Heart left ventricle (tissue), 16 donors: ENCODE measurements at regions not wholly inside any gene's neighbourhood (a gene's known extent, or its start where the extent isn't known, plus 50 kb on each side); places are given as distances from the start of the nearest gene placed in this dataset.

Experiments used
- ATAC-seq, 4 donors: fragments of 200-7000 bp; cut with Tn5 transposase; one replicate each; pipeline ENCODE4 v1.9.1; 2020 to 2022; ENCODE audit warnings: moderate library complexity in 4 of 4, mild to moderate bottlenecking in 3 of 4, moderate number of reproducible peaks in 1 of 4
- DNase-seq, 5 donors: peaks; one replicate each; pipeline ENCODE4 v3.0.0-alpha.2; 2020
- H3K27ac ChIP-seq, 12 donors: fragments of 200-600 bp; sonication (generic) in 4 of 12; one replicate each; pipeline versions ENCODE4 v1.5.0 to v1.8.0; 2016 to 2022; ENCODE audit warnings: mild to moderate bottlenecking in 2 of 12
- H3K27me3 ChIP-seq, 9 donors: fragments of 200-600 bp; sonication (generic) in 2 of 9; one replicate each; pipeline versions ENCODE4 v1.5.1 to v1.8.0; 2016 to 2022; ENCODE audit warnings: mild to moderate bottlenecking in 3 of 9
- H3K36me3 ChIP-seq, 9 donors: fragments of 200-600 bp; sonication (generic) in 2 of 9; one replicate each; pipeline versions ENCODE4 v1.5.0 to v1.8.0; 2018 to 2022; ENCODE audit warnings: mild to moderate bottlenecking in 2 of 9
- H3K4me1 ChIP-seq, 12 donors: fragments of 200-600 bp; sonication (generic) in 4 of 12; one replicate each; pipeline versions ENCODE4 v1.5.0 to v1.8.0; 2016 to 2022; ENCODE audit warnings: mild to moderate bottlenecking in 3 of 12
- H3K4me3 ChIP-seq, 12 donors: fragments of 200-600 bp; sonication (generic) in 4 of 12; one replicate each; pipeline versions ENCODE4 v1.5.0 to v1.8.0; 2017 to 2022; ENCODE audit warnings: mild to moderate bottlenecking in 9 of 12, moderate library complexity in 4 of 12
- H3K9me3 ChIP-seq, 12 donors: fragments of 200-600 bp; sonication (generic) in 4 of 12; one replicate each; pipeline versions ENCODE4 v1.5.0 to v1.8.0; 2016 to 2022; ENCODE audit warnings: mild to moderate bottlenecking in 1 of 12
- CTCF ChIP-seq, 12 donors: fragments of 200-600 bp; sonication (generic) in 4 of 12; IDR thresholded peaks; one replicate each; pipeline versions ENCODE4 v1.5.0 to v1.8.0; 2018 to 2022; ENCODE audit warnings: antibody characterized with exemption in 12 of 12, mild to moderate bottlenecking in 5 of 12
- POLR2A ChIP-seq, 2 donors: fragments of 450-650 bp; IDR thresholded peaks; one replicate each; pipeline ENCODE4 v1.6.1; 2017; ENCODE audit warnings: antibody characterized with exemption in 2 of 2, mild to moderate bottlenecking in 2 of 2, moderate library complexity in 2 of 2
- WGBS, 4 donors: extraction: QIAGEN DNeasy Blood & Tissue Kit in 2 of 4; methylation state at CpG; one replicate each; pipeline versions ENCODE4 v1.1.5 to v1.1.7; 2013 to 2018; 5-methylcytosine and 5-hydroxymethylcytosine counted together
- intact Hi-C, 10 donors: fragments of 100-400 bp; cut with DNase I; formaldehyde crosslinking; loops; one replicate each; pipeline versions ENCODE4 v1.11.1 to v1.14.2; 2022
- donor health status: ischemic (EF 13 %, LVEDD 7.1; RV severe dilation, severe dysfunction).
- donor health status: healthy with polysubstance abuse.
- donor health status: DM: no; HTN: yes; CAD: no.
- donor health status: DM: no; HTN: no; CAD: no.
- donor health status: ischemic (EF 25% LVEDD 6.9; RV normal size, moderate dysfunction).
- donor health status: ischemic (EF 25% LVEDD 5.7; RV mildly dilated, moderate dysfunction).
- donor health status: healthy.
- donor health status: DM: yes; HTN: yes; CAD: no.
- donor health status: ischemic (EF 35%, LVEDD 5.7; RV mildly dilated, moderate dysfunction).
- donor health status: nonischemic (EF 11% LVEDD 7.7; RV severe dilation, severe dysfunction).
- donor health status: DM: yes; HTN: yes; CAD: no.
- donor health status: PGD.
- donor health status: ischemic (EF 29% LVEDD 5.4; RV normal size, mild dysfunction).
- donor health status: nonischemic (EF 23%, LVEDD 6.1; RV moderate dilation, normal function).

- H3K4me3 ChIP-seq: no peak overlapping the region
- intact Hi-C loops: no loop called here
- H3K27me3 ChIP-seq: peaks cover 0 to 8% (median 0%) of the 10 kb centered on the region in 9 donors
- no peaks in the 10 kb centered on the region for H3K9me3 ChIP-seq
- no peak for TF ChIP-seq POLR2A (IDR thresholded peaks at IDR 0.05)
- no peak for TF ChIP-seq CTCF (IDR thresholded peaks at IDR 0.05)
- ATAC-seq (no peak), DNase-seq (no peak)
- H3K27ac ChIP-seq: no peak overlapping the region
- 70 to 85% (median 77%) methylated on average over 4 of the region's 4 CpGs for WGBS, 4 donors
- no peaks in the 10 kb centered on the region for H3K36me3 ChIP-seq
- H3K4me1 ChIP-seq: no peaks in the 10 kb centered on the region
These were observed 486.9 kb upstream of the RAB6C start for GRCh38 chr2:129492548-129492947.

GRCh38 chr2:129499747-129500146 is 479.7 kb upstream of the RAB6C start:
- no peak overlapping the region for H3K4me3 ChIP-seq
- H3K27me3 ChIP-seq: no peaks in the 10 kb centered on the region
- no peaks in the 10 kb centered on the region for H3K4me1 ChIP-seq
- intact Hi-C loops: no loop called here
- no peaks in the 10 kb centered on the region for H3K36me3 ChIP-seq
- no peaks in the 10 kb centered on the region for H3K9me3 ChIP-seq
- WGBS, 4 donors: 54 to 56% (median 55%) methylated on average over 2 of the region's 2 CpGs
- TF ChIP-seq CTCF (IDR thresholded peaks at IDR 0.05) (no peak), POLR2A (IDR thresholded peaks at IDR 0.05) (no peak)
- ATAC-seq (no peak), DNase-seq (no peak)
- H3K27ac ChIP-seq: no peak overlapping the region

- intact Hi-C loops: no loop called here
- Histone ChIP-seq H3K4me1 (no peaks in the 10 kb centered on the region), H3K4me3 (no peak overlapping the region), H3K36me3 (no peaks in the 10 kb centered on the region), H3K27me3 (no peaks in the 10 kb centered on the region), H3K27ac (no peak overlapping the region), H3K9me3 (peaks cover 0 to 7% (median 0%) of the 10 kb centered on the region in 12 donors)
- TF ChIP-seq POLR2A (IDR thresholded peaks at IDR 0.05) (no peak), CTCF (IDR thresholded peaks at IDR 0.05) (no peak)
- DNase-seq: no peak
- no peak for ATAC-seq
- 23 to 42% (median 32%) methylated on average over 4 of the region's 4 CpGs for WGBS, 4 donors
These were observed 476.7 kb upstream of the RAB6C start for GRCh38 chr2:129502781-129503180.

GRCh38 chr2:129504646-129505045 is 474.8 kb upstream of the RAB6C start:
- Histone ChIP-seq H3K9me3 (peaks cover 0 to 7% (median 0%) of the 10 kb centered on the region in 12 donors), H3K27ac (no peak overlapping the region), H3K4me3 (no peak overlapping the region), H3K36me3 (no peaks in the 10 kb centered on the region), H3K27me3 (no peaks in the 10 kb centered on the region), H3K4me1 (no peaks in the 10 kb centered on the region)
- intact Hi-C loops: no loop called here
- no peak for TF ChIP-seq CTCF (IDR thresholded peaks at IDR 0.05)
- TF ChIP-seq POLR2A (IDR thresholded peaks at IDR 0.05): no peak
- ATAC-seq (no peak), DNase-seq (no peak)
- 71 to 79% (median 74%) methylated on average over 3 of the region's 3 CpGs for WGBS, 4 donors
